ENCODE measurements at regions not wholly inside any gene's neighbourhood (a gene's known extent, or its start where the extent isn't known, plus 50 kb on each side); places are given as distances from the start of the nearest gene placed in this dataset.

DNA sequence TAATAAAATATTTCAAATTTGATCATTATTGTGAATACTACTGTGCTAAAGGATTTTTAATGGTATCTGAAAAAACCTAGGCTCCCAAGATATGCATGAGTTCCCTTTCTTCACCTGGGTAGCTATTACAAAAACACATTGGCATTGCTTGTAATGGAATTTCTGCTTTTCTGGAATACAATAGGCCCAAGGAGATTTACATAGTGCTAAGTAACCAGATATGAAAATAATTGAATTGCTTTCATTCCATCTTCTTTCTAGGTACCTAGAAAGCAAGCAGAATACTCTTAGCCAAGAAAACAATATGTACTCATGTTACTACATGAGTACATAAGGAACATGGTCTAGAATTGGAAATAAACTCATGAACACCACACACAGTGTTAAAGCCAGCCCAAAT lies 291.9 kb downstream of the KCNC2 start:
- DNase-seq, result no peak

DNA sequence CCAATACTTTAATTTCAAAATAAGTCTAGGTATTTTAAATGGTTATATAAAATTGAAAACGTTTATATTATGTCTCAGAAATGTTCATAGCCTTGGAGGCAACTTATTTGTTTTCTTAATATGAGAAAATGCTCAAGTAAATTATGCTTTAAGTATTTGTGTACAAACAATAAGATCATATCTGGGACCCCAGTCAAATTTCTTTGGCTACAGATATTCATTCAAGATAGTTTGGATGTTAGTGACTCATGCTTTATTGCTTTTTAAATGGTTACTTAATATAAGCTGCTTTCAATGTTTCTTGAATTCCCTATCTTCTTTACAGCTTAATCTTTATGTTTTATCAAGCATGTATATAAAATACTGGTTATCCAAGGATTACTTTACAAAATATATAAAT lies 291.3 kb downstream of the KCNC2 start:
- DNase-seq, result no peak

DNA sequence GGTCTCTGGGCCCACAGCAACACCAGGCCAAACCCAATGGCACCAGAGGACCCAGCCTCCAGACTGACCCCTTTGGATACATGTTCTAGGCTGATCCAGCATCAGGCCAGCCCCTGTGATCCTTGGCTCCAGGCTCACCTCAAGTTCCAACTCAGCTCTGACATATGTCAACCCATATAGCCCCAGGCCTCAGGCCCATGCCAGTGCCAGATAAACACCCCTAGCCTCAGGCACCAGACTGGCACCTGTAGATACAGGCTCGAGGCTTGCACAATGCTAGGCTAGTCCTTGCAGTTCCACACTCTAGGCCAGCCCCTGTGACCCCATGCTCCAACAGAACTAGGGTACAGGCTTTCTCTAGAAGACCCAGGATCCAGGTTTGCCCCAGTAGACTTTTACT lies 287.5 kb downstream of the KCNC2 start:
- no peak for DNase-seq

DNA sequence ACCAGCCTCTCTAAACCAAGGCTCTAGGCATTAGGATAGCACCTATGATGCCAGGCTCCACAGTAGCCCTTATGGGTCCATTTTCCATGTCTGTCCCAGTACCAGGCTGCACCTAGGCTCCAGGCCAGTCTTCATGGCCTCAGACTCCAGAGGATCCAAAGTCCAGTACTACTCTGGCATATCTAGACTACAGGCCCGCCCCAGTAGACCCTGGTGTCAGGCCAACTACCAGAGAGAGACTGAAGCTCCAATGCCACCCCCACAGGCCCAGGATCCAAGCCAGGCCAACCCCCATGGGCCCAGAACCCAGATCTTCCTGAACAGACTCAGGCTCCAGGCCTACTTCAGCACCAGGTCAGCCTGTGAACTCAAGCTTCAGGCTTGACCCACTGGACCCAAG lies 287.0 kb downstream of the KCNC2 start:
- DNase-seq, result no peak

DNA sequence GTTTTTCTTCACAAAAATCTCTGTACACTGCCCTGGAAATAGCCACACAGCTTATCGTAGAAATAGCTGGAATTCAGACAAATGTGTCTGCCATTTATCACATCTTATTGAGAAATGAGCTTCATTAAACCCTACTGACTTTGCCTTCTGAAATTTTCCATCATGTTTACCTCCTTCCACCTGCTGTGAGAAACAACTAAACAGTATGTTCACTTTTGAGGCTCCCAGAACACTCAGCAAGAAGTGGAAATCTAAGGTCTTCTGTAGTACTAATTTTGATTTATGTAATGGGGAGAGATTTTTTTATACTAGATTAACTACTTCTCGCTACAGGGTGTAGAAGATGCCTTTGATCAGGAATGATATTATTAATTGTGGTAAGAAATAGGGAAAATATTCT lies 268.0 kb downstream of the KCNC2 start:
- no peak for DNase-seq

DNA sequence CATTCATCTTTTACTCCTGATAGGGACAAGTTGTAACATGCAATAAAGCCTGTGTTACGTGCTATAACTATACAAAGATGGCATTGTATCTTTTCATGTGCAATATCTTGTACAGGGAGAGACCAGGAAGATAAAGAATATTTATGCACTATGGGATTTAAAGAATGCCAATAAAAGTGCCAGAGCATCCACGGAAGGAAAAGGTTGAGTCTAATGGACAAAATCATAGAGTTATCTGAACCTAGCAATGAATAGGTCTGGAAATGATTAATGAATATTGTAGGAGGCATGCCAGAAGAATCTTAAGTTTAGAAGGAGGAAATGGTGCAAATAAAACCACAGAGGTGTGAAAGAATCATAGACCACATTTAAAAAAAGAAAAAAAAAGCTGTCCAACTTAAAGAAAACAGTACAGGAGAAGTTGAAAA lies 263.9 kb downstream of the KCNC2 start:
- no peak for DNase-seq

DNA sequence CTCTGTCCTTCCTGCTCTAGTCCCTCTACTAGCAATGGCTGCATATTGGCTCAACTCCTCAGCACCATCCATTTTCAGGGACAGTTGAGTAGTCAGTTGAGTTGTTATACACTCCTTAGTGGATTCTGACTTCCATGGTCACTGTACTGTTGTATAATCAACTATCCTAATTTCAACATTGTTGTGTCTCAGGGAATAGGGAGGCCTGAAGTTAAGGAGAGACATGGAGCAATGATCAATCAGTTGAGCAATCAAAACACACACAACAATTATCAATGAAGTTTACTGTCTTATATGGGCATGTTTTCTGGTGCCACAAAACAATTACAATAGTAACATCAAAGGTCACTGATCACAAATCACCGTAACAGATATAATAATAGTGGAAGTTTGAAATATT lies 255.9 kb downstream of the KCNC2 start:
- DNase-seq, result no peak

DNA sequence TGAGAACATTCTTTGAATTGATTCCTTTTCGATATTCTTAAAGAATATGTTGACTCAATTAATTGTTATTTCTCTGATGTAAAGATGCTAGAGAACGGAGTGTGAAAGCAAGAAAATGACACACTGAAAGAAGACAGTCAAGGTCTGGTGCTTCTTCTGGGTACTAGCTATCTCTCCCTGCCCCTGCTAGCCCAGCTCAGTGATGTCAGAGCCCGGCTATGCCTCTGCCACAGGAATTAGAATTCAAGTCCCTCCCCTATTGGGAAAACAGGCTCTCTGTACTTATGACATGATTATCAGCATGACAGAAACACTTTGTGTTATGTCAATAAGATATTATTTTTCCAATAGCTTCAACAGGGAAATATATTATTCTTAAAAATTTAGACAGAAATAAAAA lies 252.4 kb downstream of the KCNC2 start:
- DNase-seq, result no peak

DNA sequence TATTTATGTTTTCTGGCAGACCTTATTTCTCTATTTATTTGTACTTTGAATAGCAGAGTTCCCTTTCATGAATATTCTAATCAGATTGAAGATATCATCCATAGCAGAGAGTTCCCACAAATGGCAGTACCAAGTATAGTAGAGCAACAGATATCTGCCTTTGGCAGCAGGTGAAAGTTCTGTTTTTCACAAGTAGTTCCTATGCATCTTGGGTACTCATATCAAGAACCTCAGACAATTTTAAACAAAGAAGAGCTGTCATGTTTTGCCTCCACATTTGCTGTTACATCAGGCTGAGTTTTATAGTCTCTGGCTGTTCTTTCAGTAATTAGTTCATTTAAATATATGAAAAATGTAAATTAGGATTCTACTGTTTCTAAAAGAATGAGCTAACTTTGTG lies 252.0 kb downstream of the KCNC2 start:
- DNase-seq, result no peak

DNA sequence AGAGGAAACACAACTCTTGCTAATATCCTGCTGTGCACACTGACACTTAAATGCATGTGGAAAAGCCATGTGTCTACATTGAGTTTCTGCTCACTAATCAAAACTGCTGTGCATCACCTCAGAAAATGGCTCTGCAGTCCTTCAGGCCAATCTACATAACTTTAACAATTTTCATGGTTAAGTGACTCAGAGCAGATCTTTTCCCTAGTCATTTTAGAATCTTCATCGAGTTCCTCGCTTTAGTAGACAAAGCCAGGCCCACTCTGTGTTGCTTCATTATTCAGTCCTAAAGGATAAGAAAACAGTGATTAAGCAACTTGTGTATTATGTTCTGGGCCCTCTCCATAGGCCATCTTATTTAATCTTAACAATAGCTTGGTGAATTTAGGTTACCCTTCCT lies 250.0 kb downstream of the KCNC2 start:
- no peak for DNase-seq

DNA sequence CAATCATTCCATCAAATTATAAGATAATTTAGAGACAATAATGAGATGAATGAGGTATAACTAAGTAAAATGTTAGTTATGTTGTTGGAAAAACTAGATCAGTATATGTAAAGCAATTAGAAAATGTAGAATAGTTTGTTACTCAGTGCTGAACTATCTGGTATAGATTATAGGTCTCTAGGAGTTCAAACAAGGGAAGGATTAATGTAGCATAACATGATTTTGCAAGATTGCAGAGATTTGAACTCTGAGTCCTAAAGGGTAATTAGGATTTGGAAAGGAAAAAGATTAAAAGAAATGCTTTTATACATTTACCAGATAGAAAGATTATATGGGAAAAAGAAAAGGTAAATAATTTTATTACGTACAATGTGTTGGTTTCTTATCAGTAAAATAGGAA lies 246.3 kb downstream of the KCNC2 start:
- DNase-seq, result no peak

DNA sequence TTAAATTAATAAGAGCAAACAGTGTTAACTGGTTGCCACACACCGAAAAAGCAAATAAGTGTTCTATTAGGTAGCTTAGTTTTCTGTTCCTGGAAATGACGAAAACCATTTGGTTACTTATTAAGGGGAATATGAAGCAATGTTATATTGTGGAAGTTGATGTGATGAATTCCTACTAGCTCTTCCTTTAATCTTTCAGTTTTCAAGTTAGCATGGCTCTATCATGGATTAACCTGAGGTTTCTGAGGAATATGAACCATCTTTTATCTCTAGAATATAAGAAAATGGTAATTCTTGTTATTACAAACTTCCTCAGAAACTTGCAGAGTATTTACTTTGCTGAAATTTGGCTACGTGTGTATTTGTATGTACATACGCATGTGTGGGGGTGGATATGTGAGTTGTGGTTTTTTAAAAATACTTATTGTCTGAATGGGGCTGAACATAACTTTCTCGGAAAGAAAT lies 245.7 kb downstream of the KCNC2 start:
- no peak for DNase-seq

DNA sequence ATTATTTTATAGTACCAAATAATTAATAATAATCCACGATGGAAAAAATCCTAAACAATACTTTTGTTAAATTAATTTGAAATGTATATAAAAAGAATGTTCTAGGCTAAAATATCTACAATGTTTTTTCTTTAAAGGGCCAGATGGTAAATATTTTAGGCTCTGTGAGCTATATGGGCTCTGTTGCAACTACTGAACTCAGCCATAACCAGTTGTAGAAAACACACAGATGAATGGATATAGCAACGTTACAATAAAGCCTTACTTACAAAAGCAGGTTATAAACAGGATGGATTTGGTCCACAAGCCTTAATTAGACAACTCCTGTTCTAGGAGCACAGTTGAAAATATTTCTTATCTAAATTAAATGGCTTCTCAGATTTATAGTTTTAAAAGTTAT lies 245.2 kb downstream of the KCNC2 start:
- DNase-seq, result no peak

DNA sequence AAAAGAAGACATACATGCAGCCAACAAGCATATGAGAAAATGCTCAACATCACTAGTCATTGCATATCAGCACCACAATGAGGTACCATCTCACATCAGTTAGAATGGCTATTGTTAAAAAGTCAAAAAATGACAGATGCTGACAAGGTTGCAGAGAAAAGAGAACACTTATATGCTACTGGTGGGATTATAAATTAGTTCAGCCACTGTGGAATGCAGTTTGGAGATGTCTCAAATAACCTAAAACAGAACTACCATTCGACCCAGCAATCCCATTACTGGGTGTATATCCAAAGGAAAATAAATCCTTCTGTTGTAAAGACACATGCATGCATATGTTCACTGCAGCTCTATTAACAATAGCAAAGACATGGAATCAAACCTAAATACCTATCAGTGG lies 238.4 kb downstream of the KCNC2 start:
- DNase-seq, result no peak

DNA sequence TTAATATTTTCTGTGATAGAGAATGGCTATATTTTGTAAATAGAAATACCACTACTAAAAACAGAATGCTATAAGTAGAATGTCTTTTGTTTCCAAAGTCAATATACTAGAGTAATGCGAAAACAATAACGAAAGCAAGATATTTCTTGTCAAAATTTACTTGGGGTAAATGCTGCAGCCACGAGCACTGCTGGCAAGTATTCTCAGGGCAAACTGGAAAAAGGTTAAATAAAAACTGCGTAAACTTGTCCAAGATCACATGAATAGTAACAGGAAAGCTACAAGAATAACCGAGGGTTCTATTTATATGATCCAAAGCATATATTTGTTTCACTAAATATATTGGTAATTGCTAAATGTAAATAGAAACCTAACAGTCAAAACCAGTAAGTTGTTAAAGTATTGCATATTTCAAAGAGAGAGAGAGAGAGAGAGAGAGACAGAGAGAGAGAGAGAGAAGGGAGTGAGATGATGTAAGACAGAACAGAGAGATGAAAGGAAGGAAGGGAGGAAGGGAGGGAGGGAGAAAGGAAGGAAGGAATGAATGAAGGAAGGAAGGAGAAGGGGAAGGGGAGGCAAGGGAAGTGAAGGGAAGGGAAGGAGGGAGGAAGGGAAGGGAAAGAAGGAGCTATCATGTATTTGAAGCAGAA lies 231.7 kb downstream of the KCNC2 start:
- DNase-seq, result no peak

DNA sequence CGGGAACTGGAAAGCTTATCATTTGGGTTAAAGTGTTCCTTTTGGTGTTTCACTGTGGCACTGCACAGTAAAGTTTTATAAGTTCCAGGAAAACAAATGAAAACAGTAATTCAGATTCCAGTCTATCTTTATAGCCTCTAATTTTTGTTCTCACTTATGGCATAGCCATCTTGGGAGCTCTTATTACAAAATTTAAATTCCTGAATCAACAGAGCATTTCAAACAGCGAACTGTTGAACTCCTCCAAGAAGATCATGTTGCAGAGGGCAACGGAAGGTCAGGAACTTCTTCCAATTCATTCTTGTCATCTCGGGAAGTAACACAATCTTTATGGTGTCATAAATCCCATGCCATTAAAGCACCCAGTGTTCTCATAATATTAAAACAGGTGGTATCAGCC lies 229.1 kb downstream of the KCNC2 start:
- DNase-seq, result no peak

DNA sequence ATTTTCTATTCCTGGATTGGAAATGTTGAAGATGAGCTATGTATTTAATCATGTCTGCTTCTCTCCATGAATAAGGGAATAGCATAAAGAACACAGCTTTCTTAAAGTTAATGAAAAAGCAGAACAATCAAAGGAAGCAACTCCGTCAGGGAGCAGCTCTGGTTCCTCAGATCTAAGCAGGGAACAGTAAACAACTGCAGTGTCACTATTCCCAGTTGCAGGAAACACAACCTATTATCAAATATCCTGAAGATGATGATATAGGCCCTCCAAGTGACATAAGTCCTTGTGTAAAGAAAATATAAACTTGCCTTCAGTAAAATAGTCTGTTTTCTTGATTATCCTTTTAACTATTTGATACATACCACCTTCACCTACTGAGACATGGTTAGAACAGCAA lies 228.1 kb downstream of the KCNC2 start:
- no peak for DNase-seq

DNA sequence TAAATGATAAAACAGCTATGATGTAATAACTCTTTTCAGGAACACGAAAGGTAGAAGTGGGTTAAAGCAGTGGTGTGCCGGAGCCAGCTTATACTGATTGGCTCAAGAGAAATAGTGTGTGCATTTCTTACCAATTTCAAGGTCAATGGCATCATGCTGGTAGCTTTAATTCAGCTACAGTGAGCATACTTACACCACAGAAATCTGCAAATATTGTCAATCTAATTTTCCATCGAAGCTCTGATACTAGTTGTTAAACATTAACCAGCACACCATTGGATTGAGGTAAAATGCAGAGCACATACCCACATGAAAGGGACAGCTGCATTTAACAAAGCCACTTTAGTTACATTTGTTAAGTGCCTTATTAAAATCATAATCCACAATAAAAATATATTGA lies 225.7 kb downstream of the KCNC2 start:
- DNase-seq, result no peak

DNA sequence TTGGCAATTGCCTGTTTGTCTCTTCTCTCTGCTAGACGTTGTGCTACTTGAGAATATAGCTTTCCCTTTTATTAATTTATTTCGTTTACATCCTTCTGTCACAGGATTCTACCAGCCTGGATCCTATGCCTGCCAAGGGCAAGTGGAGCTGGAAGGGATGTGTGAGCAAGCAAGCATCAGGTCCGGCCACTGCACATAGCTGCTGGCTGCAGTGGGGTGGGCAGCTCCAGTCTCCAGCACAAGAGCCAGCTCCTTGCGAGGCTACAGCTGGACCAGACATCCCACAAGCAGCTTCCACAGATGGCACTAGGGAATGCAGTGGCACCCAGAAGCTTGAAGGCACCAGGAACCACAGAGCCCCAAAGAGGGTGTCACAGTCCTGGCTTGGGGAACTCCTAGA lies 225.0 kb downstream of the KCNC2 start:
- no peak for DNase-seq

DNA sequence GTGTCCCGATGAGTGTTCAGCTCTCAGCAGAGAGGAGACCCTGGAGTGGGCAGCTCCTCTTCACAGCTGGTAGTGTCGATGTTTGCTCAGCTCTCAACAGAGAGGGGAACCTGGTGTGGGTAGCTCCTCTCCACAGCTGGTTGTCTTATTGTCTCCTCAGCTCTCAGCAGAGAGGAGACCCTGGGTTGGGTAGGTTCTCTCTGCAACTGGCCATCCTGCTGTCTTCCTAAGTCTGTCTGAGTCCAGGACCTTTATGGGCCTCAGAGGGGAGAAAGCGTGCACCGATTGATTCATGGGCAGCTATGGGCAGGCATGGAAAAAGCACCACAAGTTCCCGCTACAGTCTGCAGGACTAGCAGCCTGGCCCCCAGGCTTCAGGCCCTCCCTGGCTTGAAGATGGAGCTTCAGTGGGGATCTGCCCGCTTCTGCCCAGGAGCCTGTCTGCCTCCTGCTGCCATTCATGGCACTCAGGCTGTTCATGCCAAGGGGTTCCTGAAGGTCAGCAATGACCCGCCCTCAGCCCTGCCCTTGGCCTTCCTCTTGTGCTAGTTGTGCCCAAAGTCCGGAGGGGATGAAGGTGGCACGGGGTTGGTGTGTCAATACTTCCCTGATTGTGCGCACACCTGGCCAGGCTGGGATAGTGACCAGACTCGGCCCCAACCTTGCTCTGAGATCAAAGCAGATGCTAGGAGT lies 224.2 kb downstream of the KCNC2 start:
- DNase-seq, result peak in 1 of 2 experiments; percentile 42

DNA sequence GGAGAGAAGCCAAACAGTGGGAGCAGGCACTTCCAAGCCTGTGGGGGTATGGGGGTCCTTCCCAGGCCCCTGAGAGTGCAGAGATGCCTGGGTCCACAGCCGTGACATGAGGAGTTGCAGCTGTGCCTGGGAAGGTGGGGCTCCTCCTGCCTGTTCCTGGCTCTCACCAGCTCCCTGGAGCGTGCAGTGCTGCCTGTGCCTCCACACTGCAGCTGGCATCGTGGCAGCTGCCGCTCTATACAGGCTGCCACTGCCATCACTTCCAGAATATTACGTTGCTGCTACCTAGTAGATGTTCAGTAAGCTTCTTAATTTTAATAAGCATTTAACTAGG lies 223.7 kb downstream of the KCNC2 start:
- peak; percentile 50 to 57 for DNase-seq

DNA sequence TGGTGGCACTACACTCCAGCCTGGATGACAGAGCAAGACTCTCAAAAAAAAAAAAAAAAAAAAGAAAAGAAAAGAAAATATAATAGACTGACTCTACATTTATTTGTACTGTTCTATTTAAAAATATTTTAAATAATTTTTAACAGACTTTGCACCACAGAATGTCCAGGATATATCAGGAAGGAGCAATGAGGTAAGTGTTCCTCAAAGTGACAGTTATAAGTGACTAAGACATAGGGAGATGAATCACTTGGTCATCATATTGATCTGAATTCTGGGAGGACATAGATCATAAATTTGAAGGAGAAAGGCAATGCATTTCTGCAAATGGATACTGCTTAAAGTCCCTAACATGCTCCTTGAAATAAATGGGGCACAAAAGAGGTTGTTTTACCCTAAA lies 221.5 kb downstream of the KCNC2 start:
- DNase-seq, result no peak

Data from SHP77 (cell line).